ENCODE measurements at regions not wholly inside any gene's neighbourhood (a gene's known extent, or its start where the extent isn't known, plus 50 kb on each side); places are given as distances from the start of the nearest gene placed in this dataset.

DNA sequence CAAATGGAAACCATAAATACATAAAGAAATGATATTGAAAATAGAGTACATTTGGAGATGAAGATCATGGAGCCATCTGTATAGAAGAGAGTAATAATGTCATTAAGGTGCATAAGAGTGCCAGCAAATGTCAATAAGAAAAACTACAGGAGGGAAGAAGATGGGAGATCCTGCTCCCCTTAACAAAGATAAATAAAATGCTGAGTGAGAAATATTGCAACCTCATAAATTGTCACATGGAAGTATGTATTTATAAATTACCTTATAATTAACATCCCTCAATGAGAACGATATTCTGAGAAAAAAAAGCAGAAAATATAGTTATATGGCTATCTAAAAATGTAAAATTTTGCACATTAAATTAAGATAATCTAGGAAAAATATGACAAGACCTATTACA lies 155.2 kb upstream of the PRSS1 start:
- DNase-seq (ENCODE audit: low read depth in 1 of 2, low spot score in 1 of 2), result no peak
- Histone ChIP-seq H3K27me3 (ENCODE audit: insufficient read depth, poor library complexity, severe bottlenecking) (peaks cover 5% of the 10 kb centered on the region), H3K27ac (replicated peaks) (no peak overlapping the region), H3K4me3 (replicated peaks; ENCODE audit: insufficient read depth, low read length) (no peak overlapping the region)
- TF ChIP-seq SPI1 (IDR thresholded peaks at IDR 0.05; ENCODE audit: borderline replicate concordance, low read depth), result no peak
- no peak for TF ChIP-seq GABPA (IDR thresholded peaks at IDR 0.05; ENCODE audit: low read depth)
- TF ChIP-seq POLR2AphosphoS5 (IDR thresholded peaks at IDR 0.05; ENCODE audit: low read depth), result no peak
- TF ChIP-seq, protein P1, sequence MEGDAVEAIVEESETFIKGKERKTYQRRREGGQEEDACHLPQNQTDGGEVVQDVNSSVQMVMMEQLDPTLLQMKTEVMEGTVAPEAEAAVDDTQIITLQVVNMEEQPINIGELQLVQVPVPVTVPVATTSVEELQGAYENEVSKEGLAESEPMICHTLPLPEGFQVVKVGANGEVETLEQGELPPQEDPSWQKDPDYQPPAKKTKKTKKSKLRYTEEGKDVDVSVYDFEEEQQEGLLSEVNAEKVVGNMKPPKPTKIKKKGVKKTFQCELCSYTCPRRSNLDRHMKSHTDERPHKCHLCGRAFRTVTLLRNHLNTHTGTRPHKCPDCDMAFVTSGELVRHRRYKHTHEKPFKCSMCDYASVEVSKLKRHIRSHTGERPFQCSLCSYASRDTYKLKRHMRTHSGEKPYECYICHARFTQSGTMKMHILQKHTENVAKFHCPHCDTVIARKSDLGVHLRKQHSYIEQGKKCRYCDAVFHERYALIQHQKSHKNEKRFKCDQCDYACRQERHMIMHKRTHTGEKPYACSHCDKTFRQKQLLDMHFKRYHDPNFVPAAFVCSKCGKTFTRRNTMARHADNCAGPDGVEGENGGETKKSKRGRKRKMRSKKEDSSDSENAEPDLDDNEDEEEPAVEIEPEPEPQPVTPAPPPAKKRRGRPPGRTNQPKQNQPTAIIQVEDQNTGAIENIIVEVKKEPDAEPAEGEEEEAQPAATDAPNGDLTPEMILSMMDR (IDR thresholded peaks at IDR 0.05; ENCODE audit: insufficient read depth, low read length), result no peak

DNA sequence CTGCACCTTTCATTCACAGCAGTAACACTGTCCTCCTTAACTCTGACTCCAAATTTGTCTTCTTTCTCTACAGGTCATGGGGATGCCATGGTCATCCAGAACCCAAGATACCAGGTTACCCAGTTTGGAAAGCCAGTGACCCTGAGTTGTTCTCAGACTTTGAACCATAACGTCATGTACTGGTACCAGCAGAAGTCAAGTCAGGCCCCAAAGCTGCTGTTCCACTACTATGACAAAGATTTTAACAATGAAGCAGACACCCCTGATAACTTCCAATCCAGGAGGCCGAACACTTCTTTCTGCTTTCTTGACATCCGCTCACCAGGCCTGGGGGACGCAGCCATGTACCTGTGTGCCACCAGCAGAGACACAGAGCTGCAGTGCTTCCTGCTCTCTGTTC lies 156.2 kb upstream of the PRSS1 start:
- peaks cover 5% of the 10 kb centered on the region for H3K27me3 ChIP-seq (ENCODE audit: insufficient read depth, poor library complexity, severe bottlenecking)
- no peak overlapping the region for H3K27ac ChIP-seq (replicated peaks)
- H3K4me3 ChIP-seq (replicated peaks; ENCODE audit: insufficient read depth, low read length), result no peak overlapping the region
- no peak for TF ChIP-seq POLR2AphosphoS5 (IDR thresholded peaks at IDR 0.05; ENCODE audit: low read depth)
- TF ChIP-seq SPI1 (IDR thresholded peaks at IDR 0.05; ENCODE audit: borderline replicate concordance, low read depth), result no peak
- TF ChIP-seq, protein P1 (IDR thresholded peaks at IDR 0.05; ENCODE audit: insufficient read depth, low read length), result no peak
- no peak for TF ChIP-seq GABPA (IDR thresholded peaks at IDR 0.05; ENCODE audit: low read depth)
- TF ChIP-seq, protein P2, sequence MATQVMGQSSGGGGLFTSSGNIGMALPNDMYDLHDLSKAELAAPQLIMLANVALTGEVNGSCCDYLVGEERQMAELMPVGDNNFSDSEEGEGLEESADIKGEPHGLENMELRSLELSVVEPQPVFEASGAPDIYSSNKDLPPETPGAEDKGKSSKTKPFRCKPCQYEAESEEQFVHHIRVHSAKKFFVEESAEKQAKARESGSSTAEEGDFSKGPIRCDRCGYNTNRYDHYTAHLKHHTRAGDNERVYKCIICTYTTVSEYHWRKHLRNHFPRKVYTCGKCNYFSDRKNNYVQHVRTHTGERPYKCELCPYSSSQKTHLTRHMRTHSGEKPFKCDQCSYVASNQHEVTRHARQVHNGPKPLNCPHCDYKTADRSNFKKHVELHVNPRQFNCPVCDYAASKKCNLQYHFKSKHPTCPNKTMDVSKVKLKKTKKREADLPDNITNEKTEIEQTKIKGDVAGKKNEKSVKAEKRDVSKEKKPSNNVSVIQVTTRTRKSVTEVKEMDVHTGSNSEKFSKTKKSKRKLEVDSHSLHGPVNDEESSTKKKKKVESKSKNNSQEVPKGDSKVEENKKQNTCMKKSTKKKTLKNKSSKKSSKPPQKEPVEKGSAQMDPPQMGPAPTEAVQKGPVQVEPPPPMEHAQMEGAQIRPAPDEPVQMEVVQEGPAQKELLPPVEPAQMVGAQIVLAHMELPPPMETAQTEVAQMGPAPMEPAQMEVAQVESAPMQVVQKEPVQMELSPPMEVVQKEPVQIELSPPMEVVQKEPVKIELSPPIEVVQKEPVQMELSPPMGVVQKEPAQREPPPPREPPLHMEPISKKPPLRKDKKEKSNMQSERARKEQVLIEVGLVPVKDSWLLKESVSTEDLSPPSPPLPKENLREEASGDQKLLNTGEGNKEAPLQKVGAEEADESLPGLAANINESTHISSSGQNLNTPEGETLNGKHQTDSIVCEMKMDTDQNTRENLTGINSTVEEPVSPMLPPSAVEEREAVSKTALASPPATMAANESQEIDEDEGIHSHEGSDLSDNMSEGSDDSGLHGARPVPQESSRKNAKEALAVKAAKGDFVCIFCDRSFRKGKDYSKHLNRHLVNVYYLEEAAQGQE (IDR thresholded peaks at IDR 0.05; ENCODE audit: insufficient replicate concordance, low read depth), result no peak
- DNase-seq (ENCODE audit: low read depth in 1 of 2, low spot score in 1 of 2), result no peak

DNA sequence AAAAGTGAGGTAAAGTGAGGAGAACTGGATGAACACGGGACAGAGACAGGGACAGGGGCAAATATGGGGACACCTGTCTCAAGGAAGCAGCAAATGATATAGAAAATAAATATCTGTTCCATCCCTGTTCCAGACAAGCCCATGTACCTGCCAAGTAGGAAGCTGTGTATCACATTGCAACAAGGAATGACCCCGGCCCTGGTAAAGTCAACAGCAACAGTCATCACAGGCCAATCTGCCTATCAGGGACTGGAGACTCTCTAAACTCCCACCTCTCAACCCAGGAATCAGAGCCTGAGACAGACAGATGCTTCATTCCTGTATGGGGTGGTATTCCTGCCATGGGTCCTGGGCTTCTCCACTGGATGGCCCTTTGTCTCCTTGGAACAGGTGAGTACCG lies 156.6 kb upstream of the PRSS1 start:
- Histone ChIP-seq H3K4me3 (replicated peaks; ENCODE audit: insufficient read depth, low read length) (no peak overlapping the region), H3K27me3 (ENCODE audit: insufficient read depth, poor library complexity, severe bottlenecking) (peaks cover 5% of the 10 kb centered on the region), H3K27ac (replicated peaks) (no peak overlapping the region)
- TF ChIP-seq, protein P2 (IDR thresholded peaks at IDR 0.05; ENCODE audit: insufficient replicate concordance, low read depth), result no peak
- TF ChIP-seq SPI1 (IDR thresholded peaks at IDR 0.05; ENCODE audit: borderline replicate concordance, low read depth), result no peak
- TF ChIP-seq, protein P1 (IDR thresholded peaks at IDR 0.05; ENCODE audit: insufficient read depth, low read length), result no peak
- no peak for TF ChIP-seq GABPA (IDR thresholded peaks at IDR 0.05; ENCODE audit: low read depth)
- no peak for DNase-seq (ENCODE audit: low read depth in 1 of 2, low spot score in 1 of 2)

DNA sequence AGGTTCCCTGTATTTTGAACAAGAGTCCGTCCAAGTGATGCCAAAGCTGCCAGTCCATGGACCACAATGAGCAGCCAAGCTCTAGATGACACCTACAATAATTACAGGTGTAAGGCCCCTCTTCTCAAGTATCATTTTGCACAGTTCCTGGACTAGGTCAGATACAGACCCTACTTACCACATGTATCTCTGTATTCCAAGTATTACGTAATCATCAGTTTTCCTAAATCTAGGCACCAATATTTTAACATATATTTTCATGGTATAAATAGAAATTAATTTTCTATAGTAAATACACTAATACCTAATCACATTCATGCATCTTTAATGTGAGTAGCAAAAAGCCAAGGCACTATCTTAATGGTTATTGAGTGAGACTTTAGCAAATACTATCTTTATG lies 157.0 kb upstream of the PRSS1 start:
- TF ChIP-seq POLR2AphosphoS5 (IDR thresholded peaks at IDR 0.05; ENCODE audit: low read depth) (no peak), SPI1 (IDR thresholded peaks at IDR 0.05; ENCODE audit: borderline replicate concordance, low read depth) (no peak), GABPA (IDR thresholded peaks at IDR 0.05; ENCODE audit: low read depth) (no peak)
- TF ChIP-seq, protein P2 (IDR thresholded peaks at IDR 0.05; ENCODE audit: insufficient replicate concordance, low read depth), result no peak
- TF ChIP-seq, protein P1 (IDR thresholded peaks at IDR 0.05; ENCODE audit: insufficient read depth, low read length), result no peak
- H3K27me3 ChIP-seq (ENCODE audit: insufficient read depth, poor library complexity, severe bottlenecking), result peaks cover 5% of the 10 kb centered on the region
- H3K4me3 ChIP-seq (replicated peaks; ENCODE audit: insufficient read depth, low read length), result no peak overlapping the region
- DNase-seq (ENCODE audit: low read depth in 1 of 2, low spot score in 1 of 2), result no peak
- H3K27ac ChIP-seq (replicated peaks), result no peak overlapping the region
